Endothelial cell of umbilical vein (primary cell): ENCODE measurements at regions not wholly inside any gene's neighbourhood (a gene's known extent, or its start where the extent isn't known, plus 50 kb on each side); places are given as distances from the start of the nearest gene placed in this dataset.

Experiments
- BruUV-seq: library from RNA; stranded (reverse); fragments of 400-500 nt; replicated peaks from 2 replicates; lab custom pipeline; 2021; lab: Mats Ljungman, UMichigan
- CTCF ChIA-PET: fragments of 300-600, 350-600 bp; sonication (Branson Sonifier 250); formaldehyde crosslinking; loops from one replicate; lab custom pipeline; 2021; ENCODE audit warnings: antibody characterized with exemption, inconsistent platforms; lab: Charles Lee
- POLR2A ChIA-PET: fragments of 300-600, 350-600 bp; sonication (Branson Sonifier 250); formaldehyde crosslinking; loops from one replicate; lab custom pipeline; 2021; ENCODE audit warnings: antibody characterized with exemption, inconsistent platforms; lab: Charles Lee
- DNase-seq: peaks from one replicate; pipeline ENCODE4 v3.0.0-alpha.2; 2011; ENCODE audit warnings: low read depth, low spot score
- FAIRE-seq: peaks from 2 replicates; lab custom pipeline; 2011; peaks lifted over from hg19 to GRCh38; lab: Jason Lieb, UNC
- H2AFZ ChIP-seq: 2 replicates; pipeline ENCODE4 v1.6.0; 2012; ENCODE audit warnings: low read depth, low read length, control low read depth, inconsistent platforms
- H3K27ac ChIP-seq: 2 replicates; pipeline ENCODE4 v1.5.1; 2011; ENCODE audit warnings: low read depth, mild to moderate bottlenecking, control low read depth, low read length, moderate library complexity; ENCODE audit not compliant: insufficient read depth
- H3K27me3 ChIP-seq, 2 experiments: 2 replicates each; pipeline versions ENCODE4 v1.6.0 to v1.6.1; 2011; ENCODE audit warnings: low read length in 2 of 2, mixed read lengths in 1 of 2; ENCODE audit not compliant: control insufficient read depth in 2 of 2, insufficient read depth in 2 of 2
- H3K36me3 ChIP-seq, 2 experiments: 2 replicates in 1 of 2; 3 replicates in 1 of 2; pipeline ENCODE4 v1.5.1; 2011; ENCODE audit warnings: low read length in 2 of 2, mild to moderate bottlenecking in 1 of 2, moderate library complexity in 1 of 2; ENCODE audit not compliant: control insufficient read depth in 2 of 2, insufficient read depth in 2 of 2; ENCODE audit errors: extremely low read depth in 1 of 2
- H3K4me1 ChIP-seq: 3 replicates; pipeline ENCODE4 v1.5.1; 2011; ENCODE audit warnings: mild to moderate bottlenecking, low read length; ENCODE audit not compliant: control insufficient read depth, insufficient read depth; ENCODE audit errors: extremely low read depth
- H3K4me2 ChIP-seq: 2 replicates; pipeline ENCODE4 v1.6.1; 2011; ENCODE audit warnings: low read length, control low read depth, mixed read lengths; ENCODE audit not compliant: insufficient read depth
- H3K4me3 ChIP-seq, 3 experiments: fragments of 200-600 bp in 1 of 3; sonication (generic), shearing (Covaris generic) in 1 of 3; replicated peaks in 1 of 3; 2 replicates each; pipeline ENCODE4 v1.5.1; 2011 to 2016; ENCODE audit warnings: control low read depth in 3 of 3, low read length in 3 of 3, mild to moderate bottlenecking in 2 of 3, inconsistent platforms in 1 of 3, low read depth in 1 of 3, moderate library complexity in 1 of 3; ENCODE audit not compliant: insufficient read depth in 1 of 3
- H3K79me2 ChIP-seq: 2 replicates; pipeline ENCODE4 v1.6.0; 2012; ENCODE audit warnings: low read length, inconsistent platforms; ENCODE audit not compliant: control insufficient read depth, insufficient read depth
- H3K9ac ChIP-seq: replicated peaks from 2 replicates; pipeline ENCODE3; 2011; ENCODE audit warnings: low read length, control low read depth; ENCODE audit not compliant: insufficient read depth; ENCODE audit errors: extremely low read depth
- H3K9me1 ChIP-seq: replicated peaks from 3 replicates; pipeline ENCODE4 v1.6.0; 2011; ENCODE audit warnings: mild to moderate bottlenecking, low read length; ENCODE audit not compliant: control insufficient read depth, insufficient read depth; ENCODE audit errors: extremely low read depth
- H3K9me3 ChIP-seq: replicated peaks from 2 replicates; pipeline ENCODE4 v1.5.1; 2012; ENCODE audit warnings: low read length, inconsistent platforms; ENCODE audit not compliant: control insufficient read depth, insufficient read depth
- H4K20me1 ChIP-seq: replicated peaks from 2 replicates; pipeline ENCODE3; 2011; ENCODE audit warnings: mild to moderate bottlenecking, low read length; ENCODE audit not compliant: control insufficient read depth, insufficient read depth; ENCODE audit errors: extremely low read depth
- EZH2 ChIP-seq: IDR thresholded peaks from 2 replicates; pipeline ENCODE4 v1.6.1; 2012; ENCODE audit warnings: borderline replicate concordance, low read depth, mild to moderate bottlenecking, moderate library complexity, low read length, inconsistent platforms; ENCODE audit not compliant: severe bottlenecking
- FOS ChIP-seq: IDR thresholded peaks from 2 replicates; pipeline ENCODE4 v1.6.1; 2011; ENCODE audit warnings: mild to moderate bottlenecking, low read length, moderate library complexity, borderline replicate concordance; ENCODE audit not compliant: insufficient read depth
- GATA2 ChIP-seq: IDR thresholded peaks from 2 replicates; pipeline ENCODE4 v1.7.0; 2011; ENCODE audit warnings: low read depth, mild to moderate bottlenecking, moderate library complexity, mixed read lengths, low read length; ENCODE audit not compliant: insufficient read length, insufficient read depth
- JUN ChIP-seq: IDR thresholded peaks from 2 replicates; pipeline ENCODE4 v1.6.1; 2011; ENCODE audit warnings: borderline replicate concordance, low read depth; ENCODE audit not compliant: insufficient read length, insufficient read depth
- MYC ChIP-seq: IDR thresholded peaks from one replicate; pipeline ENCODE4 v1.6.1; 2011; ENCODE audit warnings: mild to moderate bottlenecking, low read depth, low read length
- POLR2A ChIP-seq: IDR thresholded peaks from 2 replicates; pipeline ENCODE4 v1.6.1; 2012; ENCODE audit warnings: low read depth, mild to moderate bottlenecking, control low read depth, low read length
- POLR2AphosphoS5 ChIP-seq: IDR thresholded peaks from 2 replicates; pipeline ENCODE4 v1.6.1; 2012; ENCODE audit warnings: low read depth, mild to moderate bottlenecking, control low read depth, low read length, moderate library complexity; ENCODE audit not compliant: insufficient read depth
- dilution Hi-C: fragments of 300-500 bp; cut with MboI; formaldehyde crosslinking; loops from one replicate; pipeline ENCODE4 v1.15.0; 2019; ENCODE audit warnings: low sequenced_read_pairs; ENCODE audit not compliant: extremely low pct_ligation_motif_present
- intact Hi-C: fragments of 100-400 bp; cut with micrococcal nuclease; formaldehyde crosslinking; loops from one replicate; pipeline ENCODE4 v1.10.0; 2022
- TF ChIP-seq, protein P1 (sequence below): IDR thresholded peaks from 2 replicates; pipeline ENCODE4 v1.6.1; 2011; ENCODE audit not compliant: insufficient read depth, insufficient read length
- TF ChIP-seq, protein P2 (sequence below), 2 donors: IDR thresholded peaks; 1 replicate in 1 of 2; 2 replicates in 1 of 2; pipeline ENCODE4 v1.5.1; 2011; ENCODE audit warnings: low read length in 2 of 2, mild to moderate bottlenecking in 2 of 2, moderate library complexity in 2 of 2, control low read depth in 1 of 2, inconsistent platforms in 1 of 2, low read depth in 1 of 2; ENCODE audit not compliant: insufficient read depth in 1 of 2; ENCODE audit errors: extremely low read depth in 1 of 2

DNA sequence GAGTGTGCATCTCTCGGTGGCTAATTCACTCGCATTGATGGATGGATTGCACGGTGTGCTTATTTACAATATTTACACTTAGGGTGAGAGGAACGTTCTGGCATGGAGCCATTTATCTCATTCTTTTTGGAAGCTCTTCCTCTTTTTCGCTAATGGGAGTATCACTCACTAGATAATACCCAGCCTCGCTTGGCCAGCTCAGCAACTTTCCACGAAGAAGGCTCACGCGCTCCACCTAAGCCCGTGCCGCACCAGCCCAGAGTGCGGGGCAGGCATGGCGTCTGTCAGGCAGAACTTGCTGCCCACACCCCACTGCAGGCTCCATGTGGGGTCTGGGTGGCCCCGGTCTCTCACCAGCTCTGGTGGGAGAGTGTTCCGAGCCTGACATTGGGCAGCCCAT is 484.9 kb downstream of the NPHP4 start:
- dilution Hi-C loops (no loop called here), intact Hi-C loops (no loop called here)
- H3K79me2 ChIP-seq: no peaks in the 10 kb centered on the region
- H3K27me3 ChIP-seq: no peaks in the 10 kb centered on the region
- H3K4me3 ChIP-seq: no peak overlapping the region
- H3K9me1 ChIP-seq: no peaks in the 10 kb centered on the region
- CTCF ChIA-PET: interaction anchor here (6.2 kb wide), 1 partner anchor 467 kb away, joined by 69 read pairs; no protein-coding TSS in a partner anchor
- POLR2A ChIA-PET: no interaction called here
- H3K9ac ChIP-seq: no peak overlapping the region
- DNase-seq (no peak), FAIRE-seq (no peak)
- no peak overlapping the region for H3K27ac ChIP-seq
- H2AFZ ChIP-seq: no peak overlapping the region
- BruUV-seq: no TSS peak
- no peaks in the 10 kb centered on the region for H4K20me1 ChIP-seq
- TF ChIP-seq, protein P1, sequence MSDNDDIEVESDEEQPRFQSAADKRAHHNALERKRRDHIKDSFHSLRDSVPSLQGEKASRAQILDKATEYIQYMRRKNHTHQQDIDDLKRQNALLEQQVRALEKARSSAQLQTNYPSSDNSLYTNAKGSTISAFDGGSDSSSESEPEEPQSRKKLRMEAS: no peak
- TF ChIP-seq MYC (no peak), EZH2 (no peak), JUN (no peak), POLR2AphosphoS5 (no peak), GATA2 (no peak), POLR2A (no peak), FOS (no peak)
- TF ChIP-seq, protein P2, sequence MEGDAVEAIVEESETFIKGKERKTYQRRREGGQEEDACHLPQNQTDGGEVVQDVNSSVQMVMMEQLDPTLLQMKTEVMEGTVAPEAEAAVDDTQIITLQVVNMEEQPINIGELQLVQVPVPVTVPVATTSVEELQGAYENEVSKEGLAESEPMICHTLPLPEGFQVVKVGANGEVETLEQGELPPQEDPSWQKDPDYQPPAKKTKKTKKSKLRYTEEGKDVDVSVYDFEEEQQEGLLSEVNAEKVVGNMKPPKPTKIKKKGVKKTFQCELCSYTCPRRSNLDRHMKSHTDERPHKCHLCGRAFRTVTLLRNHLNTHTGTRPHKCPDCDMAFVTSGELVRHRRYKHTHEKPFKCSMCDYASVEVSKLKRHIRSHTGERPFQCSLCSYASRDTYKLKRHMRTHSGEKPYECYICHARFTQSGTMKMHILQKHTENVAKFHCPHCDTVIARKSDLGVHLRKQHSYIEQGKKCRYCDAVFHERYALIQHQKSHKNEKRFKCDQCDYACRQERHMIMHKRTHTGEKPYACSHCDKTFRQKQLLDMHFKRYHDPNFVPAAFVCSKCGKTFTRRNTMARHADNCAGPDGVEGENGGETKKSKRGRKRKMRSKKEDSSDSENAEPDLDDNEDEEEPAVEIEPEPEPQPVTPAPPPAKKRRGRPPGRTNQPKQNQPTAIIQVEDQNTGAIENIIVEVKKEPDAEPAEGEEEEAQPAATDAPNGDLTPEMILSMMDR (IDR thresholded peaks at IDR 0.05; ENCODE audit: extremely low read depth in 1 of 2, insufficient read depth in 1 of 2, low read depth in 1 of 2, low read length in 2 of 2): no peak
- H3K4me1 ChIP-seq: no peaks in the 10 kb centered on the region
- H3K4me2 ChIP-seq: no peak overlapping the region
- no peaks in the 10 kb centered on the region for H3K9me3 ChIP-seq
- no peaks in the 10 kb centered on the region for H3K36me3 ChIP-seq
